Left ventricle myocardium superior (tissue), 1 donor: ENCODE measurements at regions not wholly inside any gene's neighbourhood (a gene's known extent, or its start where the extent isn't known, plus 50 kb on each side); places are given as distances from the start of the nearest gene placed in this dataset.
"Not testable (repeated sequence)": the region's sequence is repeated elsewhere in the genome, so short reads cannot be mapped to it uniquely, and the experiment has no call there.

Experiments
- ATAC-seq: fragments of 200-7000 bp; cut with Tn5 transposase; one replicate; pipeline ENCODE4 v1.9.1; 2020; ENCODE audit warnings: mild to moderate bottlenecking, moderate library complexity
- DNase-seq: peaks from one replicate; pipeline ENCODE4 v3.0.0-alpha.2; 2020
- intact Hi-C: fragments of 100-400 bp; cut with micrococcal nuclease; formaldehyde crosslinking; loops from one replicate; pipeline ENCODE4 v1.11.0; 2022
- donor health status: DM: no; HTN: yes; CAD: no; lungs with severe emphysema.

- DNase-seq, result no peak
- ATAC-seq, result no peak
- intact Hi-C loops, result no loop called here
Observed at GRCh38 chr17:43319293-43320124, 79.3 kb upstream of the ARL4D start.

DNA sequence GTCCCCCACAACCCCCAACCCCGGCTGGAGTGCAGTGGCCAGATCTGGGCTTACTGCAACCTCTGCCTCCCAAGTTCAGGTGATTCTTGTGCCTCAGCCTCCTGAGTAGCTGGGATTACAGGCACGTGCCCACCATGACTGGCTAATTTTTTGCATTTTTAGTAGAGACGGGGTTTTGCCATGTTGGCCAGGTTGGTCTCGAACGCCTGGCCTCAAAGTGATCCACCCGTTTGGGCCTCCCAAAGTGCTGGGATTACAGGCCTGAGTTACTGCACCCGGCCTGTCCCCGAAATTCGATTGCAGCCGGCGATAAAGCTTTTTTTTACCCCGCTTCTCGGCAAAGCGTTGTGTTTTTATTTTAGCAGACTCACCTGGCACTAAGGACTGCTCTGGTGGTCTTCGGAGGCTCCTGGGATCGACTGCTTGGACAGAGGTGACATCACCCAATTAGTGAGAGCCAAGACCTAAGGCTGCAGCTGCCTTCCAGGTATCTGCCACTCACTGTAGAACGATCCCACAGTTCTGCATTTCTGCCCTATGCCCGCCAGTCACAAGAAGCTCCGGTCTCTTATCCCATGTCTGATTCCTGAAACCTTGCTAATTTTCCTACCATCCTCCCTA, 82.2 kb upstream of the ARL4D start:
- intact Hi-C loops, result no loop called here
- no peak for ATAC-seq
- DNase-seq, result no peak

DNA sequence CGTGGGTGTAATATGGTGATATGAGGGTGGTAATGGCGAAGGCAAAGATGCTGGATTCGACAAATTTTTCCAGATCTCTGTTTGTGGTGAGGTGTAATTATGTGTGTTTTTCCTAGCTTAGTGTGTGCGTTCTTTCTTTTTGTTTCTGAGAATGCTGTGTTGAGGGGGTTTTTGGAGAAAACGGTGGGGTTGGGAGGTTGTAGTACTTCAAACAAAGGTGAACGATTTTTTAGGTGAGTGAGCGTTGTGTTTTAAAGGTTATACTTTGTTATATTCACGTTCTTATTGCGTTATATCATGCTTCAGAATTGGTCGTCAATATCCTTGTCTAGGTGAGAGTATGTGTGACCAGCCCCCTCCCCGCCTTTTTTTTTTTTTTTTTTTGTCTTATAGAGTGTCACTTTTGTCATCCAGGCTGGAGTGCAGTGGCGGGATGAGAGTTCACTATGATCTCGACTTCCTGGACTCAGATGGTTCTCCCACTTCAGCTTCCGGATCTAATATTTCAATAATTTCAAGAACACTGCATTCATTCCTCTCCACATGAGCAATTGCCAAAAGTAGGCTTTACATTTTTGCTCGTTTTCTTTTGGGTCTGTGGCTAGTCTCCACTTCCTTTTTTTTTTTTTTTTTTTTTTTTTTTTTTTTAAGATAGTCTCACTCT, 82.2 kb upstream of the RNU2-1 start:
- DNase-seq (no peak), ATAC-seq (no peak)
- intact Hi-C loops, result no loop called here

GRCh38 chr17:43315369-43315768, 81.6 kb upstream of the RNU2-1 start:
- DNase-seq, result no peak
- intact Hi-C loops, result no loop called here

DNA sequence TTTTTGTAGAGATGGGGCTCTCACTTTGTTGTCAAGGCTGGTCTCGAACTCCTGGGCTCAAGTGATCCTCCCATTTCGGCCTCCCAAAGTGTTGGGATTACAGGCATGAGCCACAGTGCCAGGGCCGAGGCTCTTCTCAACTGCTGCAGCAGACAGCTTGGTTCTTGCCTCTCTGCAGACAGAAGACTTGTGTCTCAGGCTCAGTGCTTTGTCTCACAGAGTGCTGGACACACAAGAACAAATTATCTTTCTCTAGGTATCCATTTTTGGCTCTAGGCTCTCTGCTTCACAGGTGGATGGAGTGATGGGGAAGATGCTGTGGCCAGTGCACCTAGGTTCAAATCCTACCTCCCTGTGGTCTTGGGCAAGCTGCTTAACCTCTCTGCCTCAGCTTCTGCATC, 80.8 kb upstream of the RNU2-1 start:
- intact Hi-C loops, result no loop called here
- no peak for DNase-seq
- ATAC-seq, result no peak

More at GRCh38 chr17:43315369-43315768, 81.6 kb upstream of the RNU2-1 start:
- no peak for ATAC-seq

DNA sequence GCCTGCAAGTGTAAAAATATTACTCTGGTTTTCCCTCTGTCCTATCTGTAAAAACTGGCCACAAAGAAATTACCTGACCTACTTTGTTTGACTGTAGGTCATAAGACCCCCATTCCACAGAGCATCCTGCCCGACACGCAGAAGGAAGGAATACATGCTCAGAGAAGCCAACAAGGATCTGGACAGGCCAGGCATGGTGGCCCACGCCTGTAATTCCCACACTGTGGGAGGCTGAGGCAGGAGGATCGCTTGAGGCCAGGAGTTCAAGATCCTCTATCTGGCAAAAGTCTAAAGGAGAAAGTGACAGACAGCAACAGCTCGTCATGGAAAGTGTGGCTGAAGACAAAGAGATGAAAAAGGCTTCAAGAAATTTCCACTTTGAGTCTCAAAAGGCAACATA, 78.2 kb upstream of the RNU2-1 start:
- ATAC-seq (no peak), DNase-seq (no peak)
- intact Hi-C loops, result no loop called here

DNA sequence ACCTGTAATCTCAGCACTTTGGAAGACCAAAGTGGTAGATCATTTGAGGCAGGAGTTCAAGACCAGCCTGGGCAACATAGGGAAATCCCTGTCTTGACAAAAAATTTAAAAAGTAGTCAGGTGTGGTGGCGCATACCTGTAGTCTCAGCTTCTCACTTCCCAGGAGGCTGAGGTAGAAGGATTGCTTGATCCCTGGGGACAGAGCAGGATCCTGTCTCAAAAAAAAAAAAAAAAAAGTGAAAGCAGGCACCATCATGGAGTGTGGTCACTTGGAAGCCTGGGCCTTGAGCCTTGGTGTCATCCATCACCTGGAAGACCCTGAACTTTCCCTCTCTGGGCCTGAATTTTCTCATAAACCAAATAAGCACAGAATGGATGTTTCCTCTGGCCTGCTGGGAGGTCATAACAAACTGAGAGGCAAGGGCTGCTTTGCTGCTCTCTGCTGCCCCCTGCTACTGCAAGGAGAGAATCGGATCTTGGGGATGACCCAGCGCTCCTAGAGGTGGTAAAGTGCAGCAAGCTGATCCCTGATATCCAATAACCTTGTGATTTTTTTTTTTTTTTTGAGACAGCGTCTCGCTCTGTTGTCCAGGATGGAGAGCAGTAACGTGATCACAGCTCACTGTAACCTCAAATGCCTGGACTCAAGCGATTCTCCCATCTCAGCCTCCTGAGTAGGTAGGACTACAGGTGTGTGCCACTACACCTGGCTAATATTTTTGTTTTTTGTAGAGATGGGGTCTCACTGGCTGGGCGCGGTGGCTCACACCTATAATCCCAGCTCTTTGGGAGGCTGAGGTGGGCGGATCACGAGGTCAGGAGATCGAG, 75.9 kb upstream of the RNU2-1 start:
- intact Hi-C loops, result no loop called here
- DNase-seq, result no peak
- no peak for ATAC-seq

DNA sequence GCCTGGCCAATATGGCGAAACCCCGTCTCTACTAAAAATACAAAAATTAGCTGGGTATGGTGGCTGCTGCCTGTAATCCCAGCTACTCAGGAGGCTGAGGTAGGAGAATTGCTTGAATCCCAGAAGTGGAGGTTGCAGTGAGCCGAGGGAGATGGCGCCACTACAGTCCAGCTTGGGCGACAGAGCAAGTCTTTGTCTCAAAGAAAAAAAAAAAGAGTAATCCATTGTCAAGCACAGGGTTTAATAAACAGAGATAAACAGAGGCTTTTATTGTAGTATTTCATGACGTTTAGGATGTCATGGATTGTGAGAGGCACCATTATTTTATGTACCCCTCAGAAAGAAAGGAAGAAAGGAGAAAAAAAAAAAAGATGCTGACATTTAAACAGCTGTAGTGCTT, 75.2 kb upstream of the RNU2-1 start:
- ATAC-seq (no peak), DNase-seq (no peak)
- intact Hi-C loops, result no loop called here

DNA sequence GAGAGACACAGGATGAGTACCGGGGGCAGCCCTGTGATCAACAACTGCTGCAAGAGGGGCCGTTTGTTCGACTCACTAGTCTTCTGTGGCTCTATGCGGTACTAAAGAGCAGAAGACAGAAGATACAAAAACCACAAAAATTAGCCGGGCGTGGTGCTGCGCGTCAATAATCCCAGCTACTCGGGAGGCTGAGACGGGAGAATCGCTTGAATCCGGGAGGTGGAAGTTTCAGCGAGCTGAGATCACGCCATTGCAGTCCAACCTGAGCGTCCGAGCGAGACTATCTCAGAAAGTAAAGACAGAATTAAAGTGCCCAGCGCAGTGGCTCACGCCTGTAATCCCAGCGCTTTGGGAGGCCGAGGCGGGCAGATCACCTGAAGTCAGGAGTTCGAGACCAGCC, 71.0 kb upstream of the RNU2-1 start:
- ATAC-seq, DNase-seq, intact Hi-C loops: not testable (repeated sequence)

- DNase-seq, intact Hi-C loops, ATAC-seq: not testable (repeated sequence)
Observed at GRCh38 chr17:43303049-43303448, 69.3 kb upstream of the RNU2-1 start.

GRCh38 chr17:43299300-43300076, 65.7 kb upstream of the RNU2-1 start:
- intact Hi-C loops, DNase-seq: not testable (repeated sequence)

DNA sequence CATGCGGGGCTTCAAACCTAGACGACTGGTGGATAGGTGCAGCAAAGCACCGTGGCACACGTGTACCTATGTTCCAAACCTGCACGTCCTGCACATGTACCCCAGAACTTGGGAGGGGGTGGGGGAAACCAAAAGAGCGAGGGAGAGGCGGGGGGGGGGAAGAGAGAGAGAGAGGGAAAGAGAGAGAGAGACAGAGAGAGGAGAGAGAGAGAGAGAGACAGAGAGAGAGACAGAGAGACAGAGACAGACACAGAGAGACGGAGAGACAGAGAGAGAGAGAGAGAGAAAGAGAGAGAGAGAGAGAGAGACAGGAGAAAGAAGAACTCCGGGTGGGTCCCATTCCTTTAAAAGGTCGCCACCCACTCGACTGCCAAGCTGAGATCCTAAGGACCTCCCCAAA, 55.9 kb upstream of the RNU2-1 start:
- ATAC-seq, DNase-seq, intact Hi-C loops: not testable (repeated sequence)

More at GRCh38 chr17:43299300-43300076, 65.7 kb upstream of the RNU2-1 start:
- ATAC-seq, result not testable (repeated sequence)

DNA sequence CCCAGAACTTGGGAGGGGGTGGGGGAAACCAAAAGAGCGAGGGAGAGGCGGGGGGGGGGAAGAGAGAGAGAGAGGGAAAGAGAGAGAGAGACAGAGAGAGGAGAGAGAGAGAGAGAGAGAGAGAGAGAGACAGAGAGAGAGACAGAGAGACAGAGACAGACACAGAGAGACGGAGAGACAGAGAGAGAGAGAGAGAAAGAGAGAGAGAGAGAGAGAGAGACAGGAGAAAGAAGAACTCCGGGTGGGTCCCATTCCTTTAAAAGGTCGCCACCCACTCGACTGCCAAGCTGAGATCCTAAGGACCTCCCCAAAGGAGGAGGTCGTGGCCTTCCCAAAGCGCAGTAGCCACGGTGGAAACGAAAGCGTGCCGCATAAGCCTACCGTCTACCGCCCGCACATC, 49.8 kb upstream of the RNU2-1 start:
- intact Hi-C loops, ATAC-seq, DNase-seq: not testable (repeated sequence)
